Esophagus squamous epithelium (tissue), 4 donors: ENCODE measurements at regions not wholly inside any gene's neighbourhood (a gene's known extent, or its start where the extent isn't known, plus 50 kb on each side); places are given as distances from the start of the nearest gene placed in this dataset.

ENCODE experiments used
- POLR2A ChIP-seq, 4 donors: fragments of 450-650 bp; IDR thresholded peaks; one replicate each; pipeline ENCODE4 v1.6.1; 2017; ENCODE audit warnings: antibody characterized with exemption in 4 of 4, mild to moderate bottlenecking in 4 of 4, moderate library complexity in 3 of 4
- TF ChIP-seq, protein P1 (sequence below), 6 experiments: fragments of 450-650 bp in 4 of 6; fragments of 200-600 bp in 2 of 6; sonication (generic) in 2 of 6; IDR thresholded peaks; one replicate each; pipeline ENCODE4 v1.5.1; 2016 to 2019; ENCODE audit warnings: antibody characterized with exemption in 6 of 6, mild to moderate bottlenecking in 4 of 6, moderate library complexity in 4 of 6

DNA sequence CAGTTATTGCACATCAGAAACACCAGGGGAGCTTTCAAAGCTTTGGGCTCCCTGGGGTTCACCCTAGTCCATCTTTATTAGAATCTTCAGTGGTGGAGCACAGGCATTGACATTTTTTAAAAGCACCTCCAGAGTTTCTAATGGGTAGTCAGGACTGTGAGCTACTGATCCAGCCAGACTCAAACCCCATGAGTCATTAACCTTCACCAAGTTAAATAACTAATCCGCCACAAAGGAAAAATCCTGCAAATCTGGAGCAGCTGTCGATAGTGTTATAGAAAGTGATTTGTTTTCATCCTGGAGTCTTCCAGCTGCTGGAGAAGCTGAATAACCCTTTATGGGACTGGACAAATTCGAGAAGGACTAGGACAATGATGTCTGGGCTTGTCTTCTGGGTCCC, 93.2 kb upstream of the PIRT start:
- TF ChIP-seq, protein P1, sequence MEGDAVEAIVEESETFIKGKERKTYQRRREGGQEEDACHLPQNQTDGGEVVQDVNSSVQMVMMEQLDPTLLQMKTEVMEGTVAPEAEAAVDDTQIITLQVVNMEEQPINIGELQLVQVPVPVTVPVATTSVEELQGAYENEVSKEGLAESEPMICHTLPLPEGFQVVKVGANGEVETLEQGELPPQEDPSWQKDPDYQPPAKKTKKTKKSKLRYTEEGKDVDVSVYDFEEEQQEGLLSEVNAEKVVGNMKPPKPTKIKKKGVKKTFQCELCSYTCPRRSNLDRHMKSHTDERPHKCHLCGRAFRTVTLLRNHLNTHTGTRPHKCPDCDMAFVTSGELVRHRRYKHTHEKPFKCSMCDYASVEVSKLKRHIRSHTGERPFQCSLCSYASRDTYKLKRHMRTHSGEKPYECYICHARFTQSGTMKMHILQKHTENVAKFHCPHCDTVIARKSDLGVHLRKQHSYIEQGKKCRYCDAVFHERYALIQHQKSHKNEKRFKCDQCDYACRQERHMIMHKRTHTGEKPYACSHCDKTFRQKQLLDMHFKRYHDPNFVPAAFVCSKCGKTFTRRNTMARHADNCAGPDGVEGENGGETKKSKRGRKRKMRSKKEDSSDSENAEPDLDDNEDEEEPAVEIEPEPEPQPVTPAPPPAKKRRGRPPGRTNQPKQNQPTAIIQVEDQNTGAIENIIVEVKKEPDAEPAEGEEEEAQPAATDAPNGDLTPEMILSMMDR (IDR thresholded peaks at IDR 0.05) = no peak
- no peak for TF ChIP-seq POLR2A (IDR thresholded peaks at IDR 0.05)
